Peyer's patch (tissue), 4 donors: ENCODE measurements at regions not wholly inside any gene's neighbourhood (a gene's known extent, or its start where the extent isn't known, plus 50 kb on each side); places are given as distances from the start of the nearest gene placed in this dataset.

Source experiments
- POLR2A ChIP-seq, 2 donors: fragments of 450-650 bp; IDR thresholded peaks; one replicate each; pipeline ENCODE4 v1.5.1; 2017; ENCODE audit warnings: antibody characterized with exemption in 2 of 2, mild to moderate bottlenecking in 2 of 2, moderate library complexity in 2 of 2
- TF ChIP-seq, protein P1 (sequence below), 6 experiments: fragments of 450-650 bp in 4 of 6; fragments of 200-600 bp in 2 of 6; sonication (generic) in 1 of 6; IDR thresholded peaks; one replicate each; pipeline ENCODE4 v1.5.1; 2017 to 2019; ENCODE audit warnings: antibody characterized with exemption in 6 of 6, mild to moderate bottlenecking in 3 of 6, moderate library complexity in 1 of 6

DNA sequence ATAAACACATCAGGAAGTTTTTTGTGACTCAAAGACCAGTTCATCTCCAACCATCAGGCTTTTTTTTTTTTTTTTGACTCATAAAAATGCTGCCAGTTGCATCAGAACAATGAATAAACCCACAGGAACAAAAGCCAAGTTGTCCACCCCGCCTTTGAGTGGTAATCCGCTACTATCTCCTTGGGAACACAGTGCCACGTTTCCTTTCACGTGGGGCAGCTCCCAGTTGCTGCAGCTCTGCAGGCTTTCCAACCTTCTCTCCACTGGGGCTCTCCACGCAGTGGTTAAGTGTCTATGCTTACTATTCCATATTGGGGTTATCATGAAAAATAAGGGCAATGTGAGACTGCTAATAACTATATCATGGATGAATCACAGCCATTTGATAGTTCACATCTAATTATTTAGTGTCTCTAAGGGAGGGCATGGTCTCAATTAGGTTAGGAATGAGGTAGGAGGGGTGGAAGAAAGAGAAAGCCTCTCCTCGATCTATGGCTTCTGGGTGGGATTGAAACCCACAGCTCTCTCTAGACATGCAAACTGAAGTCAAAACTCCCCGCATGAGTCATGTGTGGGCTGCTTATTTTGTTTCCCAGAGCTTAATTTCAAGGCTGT is 55.8 kb upstream of the ACTBL2 start:
- TF ChIP-seq, protein P1, sequence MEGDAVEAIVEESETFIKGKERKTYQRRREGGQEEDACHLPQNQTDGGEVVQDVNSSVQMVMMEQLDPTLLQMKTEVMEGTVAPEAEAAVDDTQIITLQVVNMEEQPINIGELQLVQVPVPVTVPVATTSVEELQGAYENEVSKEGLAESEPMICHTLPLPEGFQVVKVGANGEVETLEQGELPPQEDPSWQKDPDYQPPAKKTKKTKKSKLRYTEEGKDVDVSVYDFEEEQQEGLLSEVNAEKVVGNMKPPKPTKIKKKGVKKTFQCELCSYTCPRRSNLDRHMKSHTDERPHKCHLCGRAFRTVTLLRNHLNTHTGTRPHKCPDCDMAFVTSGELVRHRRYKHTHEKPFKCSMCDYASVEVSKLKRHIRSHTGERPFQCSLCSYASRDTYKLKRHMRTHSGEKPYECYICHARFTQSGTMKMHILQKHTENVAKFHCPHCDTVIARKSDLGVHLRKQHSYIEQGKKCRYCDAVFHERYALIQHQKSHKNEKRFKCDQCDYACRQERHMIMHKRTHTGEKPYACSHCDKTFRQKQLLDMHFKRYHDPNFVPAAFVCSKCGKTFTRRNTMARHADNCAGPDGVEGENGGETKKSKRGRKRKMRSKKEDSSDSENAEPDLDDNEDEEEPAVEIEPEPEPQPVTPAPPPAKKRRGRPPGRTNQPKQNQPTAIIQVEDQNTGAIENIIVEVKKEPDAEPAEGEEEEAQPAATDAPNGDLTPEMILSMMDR (IDR thresholded peaks at IDR 0.05): no peak
- no peak for TF ChIP-seq POLR2A (IDR thresholded peaks at IDR 0.05)
